ENCODE measurements at regions not wholly inside any gene's neighbourhood (a gene's known extent, or its start where the extent isn't known, plus 50 kb on each side); places are given as distances from the start of the nearest gene placed in this dataset.

DNA sequence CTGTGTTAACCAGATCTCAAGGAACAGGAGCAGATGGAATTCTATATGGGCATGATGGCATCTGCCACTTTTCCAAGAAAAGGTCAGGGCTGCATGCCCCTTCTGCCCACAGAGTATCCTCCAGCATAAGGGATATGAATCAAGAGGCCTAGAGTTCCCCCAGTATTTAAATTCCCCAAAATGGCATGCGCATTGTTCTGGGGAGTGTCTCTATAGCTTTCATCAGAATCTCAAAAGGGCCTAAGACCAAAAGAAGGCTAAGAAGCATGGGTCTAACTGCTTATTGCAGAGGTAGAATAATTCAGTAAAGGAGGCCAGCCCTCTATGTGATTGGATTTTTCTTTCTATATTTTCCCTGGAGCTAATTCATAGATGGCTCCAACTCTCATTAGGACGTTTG, 114.2 kb upstream of the SPIN1 start:
- TF ChIP-seq, protein P1, sequence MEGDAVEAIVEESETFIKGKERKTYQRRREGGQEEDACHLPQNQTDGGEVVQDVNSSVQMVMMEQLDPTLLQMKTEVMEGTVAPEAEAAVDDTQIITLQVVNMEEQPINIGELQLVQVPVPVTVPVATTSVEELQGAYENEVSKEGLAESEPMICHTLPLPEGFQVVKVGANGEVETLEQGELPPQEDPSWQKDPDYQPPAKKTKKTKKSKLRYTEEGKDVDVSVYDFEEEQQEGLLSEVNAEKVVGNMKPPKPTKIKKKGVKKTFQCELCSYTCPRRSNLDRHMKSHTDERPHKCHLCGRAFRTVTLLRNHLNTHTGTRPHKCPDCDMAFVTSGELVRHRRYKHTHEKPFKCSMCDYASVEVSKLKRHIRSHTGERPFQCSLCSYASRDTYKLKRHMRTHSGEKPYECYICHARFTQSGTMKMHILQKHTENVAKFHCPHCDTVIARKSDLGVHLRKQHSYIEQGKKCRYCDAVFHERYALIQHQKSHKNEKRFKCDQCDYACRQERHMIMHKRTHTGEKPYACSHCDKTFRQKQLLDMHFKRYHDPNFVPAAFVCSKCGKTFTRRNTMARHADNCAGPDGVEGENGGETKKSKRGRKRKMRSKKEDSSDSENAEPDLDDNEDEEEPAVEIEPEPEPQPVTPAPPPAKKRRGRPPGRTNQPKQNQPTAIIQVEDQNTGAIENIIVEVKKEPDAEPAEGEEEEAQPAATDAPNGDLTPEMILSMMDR (conservative IDR thresholded peaks at IDR 0.05), result no peak
- H3K4me3 Mint-ChIP-seq, result no peak overlapping the region
- H3K9me3 Mint-ChIP-seq, result no peaks in the 10 kb centered on the region
- no peaks in the 10 kb centered on the region for H3K36me3 Mint-ChIP-seq
- no peak overlapping the region for H3K27ac Mint-ChIP-seq
- H3K4me1 Mint-ChIP-seq (ENCODE audit: unreplicated experiment), result peaks cover 4% of the 10 kb centered on the region
- DNase-seq (ENCODE audit: extremely low spot score, unreplicated experiment), result no peak
- no peaks in the 10 kb centered on the region for H3K27me3 Mint-ChIP-seq

DNA sequence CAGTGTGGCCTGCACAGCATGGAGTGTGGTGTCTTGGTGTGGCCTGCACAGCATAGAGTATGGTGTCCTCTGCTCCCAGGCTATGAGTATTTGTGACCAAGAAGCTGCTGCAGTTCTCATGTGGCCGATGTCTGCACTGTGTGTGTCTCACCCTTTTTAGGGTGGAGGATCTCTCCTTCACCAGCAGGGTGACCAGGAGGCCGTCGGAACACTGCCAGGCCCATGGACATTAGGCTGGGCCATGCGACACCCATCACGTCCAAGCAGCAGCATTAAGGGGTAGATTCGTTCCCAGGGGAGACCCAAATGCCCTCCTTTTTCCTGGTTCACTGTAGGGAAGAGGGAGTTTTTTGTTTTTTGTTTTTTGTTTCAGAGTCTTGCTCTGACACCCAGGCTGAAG, 115.3 kb upstream of the SPIN1 start:
- no peak overlapping the region for H3K4me3 Mint-ChIP-seq
- H3K9me3 Mint-ChIP-seq, result no peaks in the 10 kb centered on the region
- DNase-seq (ENCODE audit: extremely low spot score, unreplicated experiment), result no peak
- no peaks in the 10 kb centered on the region for H3K27me3 Mint-ChIP-seq
- H3K36me3 Mint-ChIP-seq, result no peaks in the 10 kb centered on the region
- no peak overlapping the region for H3K27ac Mint-ChIP-seq
- H3K4me1 Mint-ChIP-seq (ENCODE audit: unreplicated experiment), result peaks cover 8% of the 10 kb centered on the region
- TF ChIP-seq, protein P1 (conservative IDR thresholded peaks at IDR 0.05), result peak; percentile 34

DNA sequence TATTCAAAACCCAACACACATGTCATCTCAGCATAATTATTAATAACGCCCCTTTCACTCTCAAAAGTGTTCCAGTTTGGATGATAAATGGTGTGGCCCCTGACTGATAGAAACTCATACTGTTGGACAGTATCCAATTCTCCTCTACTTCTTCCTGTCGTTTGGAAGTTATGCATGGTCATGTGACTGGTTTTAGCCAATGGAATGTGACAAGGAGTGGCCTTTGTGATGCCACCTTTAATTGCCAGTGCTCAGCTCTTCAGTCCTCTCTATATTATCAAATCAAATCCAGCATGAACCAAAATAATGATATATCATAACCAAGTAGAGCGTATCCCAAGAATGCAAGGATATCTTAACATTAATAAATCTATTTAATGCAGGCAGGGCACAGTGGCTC, 117.8 kb upstream of the SPIN1 start:
- Mint-ChIP-seq H3K36me3 (no peaks in the 10 kb centered on the region), H3K4me3 (no peak overlapping the region), H3K27ac (no peak overlapping the region), H3K27me3 (no peaks in the 10 kb centered on the region), H3K9me3 (no peaks in the 10 kb centered on the region), H3K4me1 (ENCODE audit: unreplicated experiment) (peaks cover 8% of the 10 kb centered on the region)
- DNase-seq (ENCODE audit: extremely low spot score, unreplicated experiment), result no peak
- TF ChIP-seq, protein P1 (conservative IDR thresholded peaks at IDR 0.05), result no peak

DNA sequence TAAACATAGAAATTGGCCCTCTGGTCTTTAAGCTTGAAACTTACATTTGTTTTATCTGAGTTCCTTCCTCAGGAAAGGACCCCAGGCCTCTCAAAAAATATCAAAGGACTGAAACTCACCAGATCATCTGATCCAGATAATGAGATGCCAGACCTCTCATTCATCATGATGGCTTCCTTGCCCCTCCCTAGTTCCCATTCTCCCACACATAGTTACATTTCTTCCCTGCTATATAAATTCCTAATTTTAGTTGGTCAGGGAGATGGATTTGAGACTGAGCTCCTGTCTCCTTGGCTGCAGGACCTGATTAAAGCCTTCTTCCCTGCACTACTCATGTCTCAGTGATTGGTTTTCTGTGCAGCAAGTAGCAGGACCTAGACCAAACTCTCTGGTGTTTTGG, 119.4 kb upstream of the SPIN1 start:
- H3K4me1 Mint-ChIP-seq (ENCODE audit: unreplicated experiment), result peaks cover 8% of the 10 kb centered on the region
- no peaks in the 10 kb centered on the region for H3K9me3 Mint-ChIP-seq
- H3K27me3 Mint-ChIP-seq, result no peaks in the 10 kb centered on the region
- DNase-seq (ENCODE audit: extremely low spot score, unreplicated experiment), result no peak
- no peak overlapping the region for H3K4me3 Mint-ChIP-seq
- H3K27ac Mint-ChIP-seq, result no peak overlapping the region
- TF ChIP-seq, protein P1 (conservative IDR thresholded peaks at IDR 0.05), result no peak
- H3K36me3 Mint-ChIP-seq, result no peaks in the 10 kb centered on the region

DNA sequence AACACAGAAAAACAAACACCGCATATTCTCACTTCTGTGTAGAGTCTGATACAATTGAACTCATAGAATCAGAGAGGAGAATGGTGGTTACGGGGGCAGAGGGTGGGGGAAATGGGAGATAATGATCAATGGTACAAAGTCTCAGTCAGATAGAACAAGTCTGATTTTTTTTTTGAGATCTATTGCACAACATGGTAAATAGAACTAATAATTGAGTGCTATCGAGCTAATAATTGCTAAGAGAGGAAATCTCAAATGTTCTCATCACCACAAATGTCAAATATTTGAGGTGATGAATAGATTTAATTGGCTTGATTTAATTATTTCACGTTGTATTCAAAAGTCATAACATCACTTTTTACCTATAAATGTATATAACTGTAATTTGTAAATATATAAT, 121.0 kb upstream of the SPIN1 start:
- TF ChIP-seq, protein P1 (conservative IDR thresholded peaks at IDR 0.05), result no peak
- H3K9me3 Mint-ChIP-seq, result no peaks in the 10 kb centered on the region
- H3K27ac Mint-ChIP-seq, result no peak overlapping the region
- no peak overlapping the region for H3K4me3 Mint-ChIP-seq
- no peaks in the 10 kb centered on the region for H3K36me3 Mint-ChIP-seq
- no peaks in the 10 kb centered on the region for H3K27me3 Mint-ChIP-seq
- DNase-seq (ENCODE audit: extremely low spot score, unreplicated experiment), result no peak
- H3K4me1 Mint-ChIP-seq (ENCODE audit: unreplicated experiment), result peaks cover 14% of the 10 kb centered on the region

DNA sequence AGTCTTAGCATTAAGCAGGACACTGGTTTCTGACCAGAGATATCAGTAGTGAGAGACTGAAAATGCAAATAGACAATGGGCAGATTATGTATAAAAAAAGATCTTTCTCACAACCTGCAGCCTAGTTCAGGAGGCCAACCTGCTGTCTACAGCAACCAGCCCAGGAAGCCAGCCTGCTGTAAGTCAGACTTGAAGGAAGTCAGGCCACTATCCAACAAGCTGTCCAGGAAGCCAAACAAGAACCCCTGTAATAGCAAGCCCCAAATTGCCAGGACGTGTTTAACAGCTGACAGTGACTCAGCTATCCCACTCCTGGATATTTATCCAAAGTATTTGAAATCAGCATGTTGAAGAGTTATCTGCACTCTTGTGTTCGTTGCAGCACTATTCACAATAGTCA, 121.8 kb upstream of the SPIN1 start:
- no peak overlapping the region for H3K27ac Mint-ChIP-seq
- H3K27me3 Mint-ChIP-seq, result no peaks in the 10 kb centered on the region
- no peaks in the 10 kb centered on the region for H3K36me3 Mint-ChIP-seq
- H3K4me1 Mint-ChIP-seq (ENCODE audit: unreplicated experiment), result peaks cover 14% of the 10 kb centered on the region
- DNase-seq (ENCODE audit: extremely low spot score, unreplicated experiment), result no peak
- H3K9me3 Mint-ChIP-seq, result no peaks in the 10 kb centered on the region
- TF ChIP-seq, protein P1 (conservative IDR thresholded peaks at IDR 0.05), result no peak
- H3K4me3 Mint-ChIP-seq, result no peak overlapping the region

Measured in type B pancreatic cell (in vitro differentiated cells).